Stimulated activated naive B cell treated with anti-CD40 and anti-IgM and Interleukin-4, amounts not matched to agents 10 μg/mL and 1 μg/mL and 100 μg/mL, for 72 hours (primary cell): ENCODE measurements at regions not wholly inside any gene's neighbourhood (a gene's known extent, or its start where the extent isn't known, plus 50 kb on each side); places are given as distances from the start of the nearest gene placed in this dataset.
"Not testable (repeated sequence)": the region's sequence is repeated elsewhere in the genome, so short reads cannot be mapped to it uniquely, and the experiment has no call there.

Source experiments
- ATAC-seq, 2 donors: fragments of 150-1000 bp; cut with Tn5 transposase; replicated peaks; 2 replicates each; pipeline ENCODE4 v1.10.0; 2021; ENCODE audit warnings: moderate library complexity in 1 of 2
- DNase-seq: peaks from one replicate; pipeline ENCODE4 v3.0.0; 2021
- H3K27ac Mint-ChIP-seq: one replicate; pipeline ENCODE4 v1.8.0; 2022; ENCODE audit warnings: mild to moderate bottlenecking, mixed read lengths
- H3K27me3 Mint-ChIP-seq, 2 donors: one replicate each; pipeline ENCODE4 v1.8.0; 2022; ENCODE audit warnings: mixed read lengths in 2 of 2
- H3K36me3 Mint-ChIP-seq, 2 donors: one replicate each; pipeline ENCODE4 v1.8.0; 2022; ENCODE audit warnings: mixed read lengths in 2 of 2, mild to moderate bottlenecking in 1 of 2
- H3K4me1 Mint-ChIP-seq, 2 donors: one replicate each; pipeline ENCODE4 v1.8.0; 2022; ENCODE audit warnings: mixed read lengths in 2 of 2, mild to moderate bottlenecking in 1 of 2
- H3K4me3 Mint-ChIP-seq, 2 donors: one replicate each; pipeline ENCODE4 v1.8.0; 2022; ENCODE audit warnings: mild to moderate bottlenecking in 2 of 2, mixed read lengths in 2 of 2, moderate library complexity in 1 of 2
- H3K9me3 Mint-ChIP-seq, 2 donors: one replicate each; pipeline ENCODE4 v1.8.0; 2022; ENCODE audit warnings: mixed read lengths in 2 of 2, mild to moderate bottlenecking in 1 of 2

GRCh38 chr6:168948002-168948401 is 305.6 kb downstream of the THBS2 start:
- peaks cover 5 to 9% of the 10 kb centered on the region in 2 donors for H3K27me3 Mint-ChIP-seq
- no peaks in the 10 kb centered on the region for H3K4me1 Mint-ChIP-seq
- H3K27ac Mint-ChIP-seq = no peak overlapping the region
- DNase-seq = no peak
- H3K36me3 Mint-ChIP-seq = no peaks in the 10 kb centered on the region
- no peak overlapping the region for H3K4me3 Mint-ChIP-seq
- no peak for ATAC-seq
- H3K9me3 Mint-ChIP-seq = no peaks in the 10 kb centered on the region

GRCh38 chr6:168943231-168943905 is 310.3 kb downstream of the THBS2 start:
- ATAC-seq (no peak), DNase-seq (no peak)
- Mint-ChIP-seq H3K27me3 (peaks cover 3 to 4% of the 10 kb centered on the region in 2 donors), H3K4me3 (no peak overlapping the region), H3K27ac (no peak overlapping the region), H3K4me1 (no peaks in the 10 kb centered on the region), H3K36me3 (no peaks in the 10 kb centered on the region), H3K9me3 (no peaks in the 10 kb centered on the region)

- ATAC-seq = no peak
- Mint-ChIP-seq H3K27me3 (peaks cover 0 to 4% of the 10 kb centered on the region in 2 donors), H3K27ac (no peak overlapping the region), H3K9me3 (no peaks in the 10 kb centered on the region), H3K36me3 (no peaks in the 10 kb centered on the region), H3K4me3 (no peak overlapping the region), H3K4me1 (no peaks in the 10 kb centered on the region)
- DNase-seq = no peak
Measured at GRCh38 chr6:168942646-168943045, 311.0 kb downstream of the THBS2 start.

- ATAC-seq = no peak
- Mint-ChIP-seq H3K27me3 (peaks cover 0 to 6% of the 10 kb centered on the region in 2 donors), H3K4me3 (no peak overlapping the region)
Measured at GRCh38 chr6:168941036-168941435, 312.6 kb downstream of the THBS2 start.

GRCh38 chr6:168939796-168940195 is 313.9 kb downstream of the THBS2 start:
- no peak overlapping the region for H3K27ac Mint-ChIP-seq
- no peaks in the 10 kb centered on the region for H3K4me1 Mint-ChIP-seq
- no peak for DNase-seq
- H3K9me3 Mint-ChIP-seq = no peaks in the 10 kb centered on the region
- no peaks in the 10 kb centered on the region for H3K36me3 Mint-ChIP-seq
- peaks cover 7 to 14% of the 10 kb centered on the region in 2 donors for H3K27me3 Mint-ChIP-seq
- no peak for ATAC-seq
- no peak overlapping the region for H3K4me3 Mint-ChIP-seq

More at GRCh38 chr6:168941036-168941435, 312.6 kb downstream of the THBS2 start:
- Mint-ChIP-seq H3K36me3 (no peaks in the 10 kb centered on the region), H3K9me3 (no peaks in the 10 kb centered on the region), H3K4me1 (no peaks in the 10 kb centered on the region), H3K27ac (no peak overlapping the region)
- DNase-seq = no peak

- Mint-ChIP-seq H3K36me3 (no peaks in the 10 kb centered on the region), H3K27me3 (peaks cover 13 to 19% of the 10 kb centered on the region in 2 donors), H3K4me3 (no peak overlapping the region), H3K27ac (no peak overlapping the region), H3K4me1 (no peaks in the 10 kb centered on the region), H3K9me3 (no peaks in the 10 kb centered on the region)
- no peak for ATAC-seq
- no peak for DNase-seq
Measured at GRCh38 chr6:168939041-168939440, 314.6 kb downstream of the THBS2 start.

GRCh38 chr6:168938546-168938945 is 315.1 kb downstream of the THBS2 start:
- no peak overlapping the region for H3K4me3 Mint-ChIP-seq
- DNase-seq (no peak), ATAC-seq (no peak)
- peaks cover 13 to 19% of the 10 kb centered on the region in 2 donors for H3K27me3 Mint-ChIP-seq
- no peaks in the 10 kb centered on the region for H3K36me3 Mint-ChIP-seq
- no peaks in the 10 kb centered on the region for H3K9me3 Mint-ChIP-seq
- H3K4me1 Mint-ChIP-seq = no peaks in the 10 kb centered on the region
- H3K27ac Mint-ChIP-seq = no peak overlapping the region

- Mint-ChIP-seq H3K27me3 (peaks cover 13 to 19% of the 10 kb centered on the region in 2 donors), H3K4me1 (no peaks in the 10 kb centered on the region), H3K36me3 (no peaks in the 10 kb centered on the region), H3K27ac (no peak overlapping the region), H3K4me3 (no peak overlapping the region), H3K9me3 (peaks cover 0 to 2% of the 10 kb centered on the region in 2 donors)
- DNase-seq (no peak), ATAC-seq (no peak)
Measured at GRCh38 chr6:168937054-168937453, 316.6 kb downstream of the THBS2 start.

- H3K36me3 Mint-ChIP-seq = no peaks in the 10 kb centered on the region
- no peaks in the 10 kb centered on the region for H3K4me1 Mint-ChIP-seq
- no peak for DNase-seq
- H3K9me3 Mint-ChIP-seq = peaks cover 0 to 2% of the 10 kb centered on the region in 2 donors
- no peak overlapping the region for H3K27ac Mint-ChIP-seq
- H3K4me3 Mint-ChIP-seq = no peak overlapping the region
- peaks cover 13 to 19% of the 10 kb centered on the region in 2 donors for H3K27me3 Mint-ChIP-seq
- no peak for ATAC-seq
Measured at GRCh38 chr6:168935628-168936010, 318.0 kb downstream of the THBS2 start.

GRCh38 chr6:168934660-168935627 is 318.7 kb downstream of the THBS2 start:
- DNase-seq = no peak
- no peak for ATAC-seq
- Mint-ChIP-seq H3K4me1 (no peaks in the 10 kb centered on the region), H3K27me3 (peaks cover 13 to 19% of the 10 kb centered on the region in 2 donors), H3K36me3 (no peaks in the 10 kb centered on the region), H3K27ac (no peak overlapping the region), H3K4me3 (no peak overlapping the region), H3K9me3 (peaks cover 0 to 2% of the 10 kb centered on the region in 2 donors)

- H3K4me3 Mint-ChIP-seq, H3K27ac Mint-ChIP-seq, DNase-seq, H3K36me3 Mint-ChIP-seq, ATAC-seq, H3K4me1 Mint-ChIP-seq, H3K9me3 Mint-ChIP-seq: not testable (repeated sequence)
- H3K27me3 Mint-ChIP-seq = peaks cover 13 to 16% of the 10 kb centered on the region in 2 donors
Measured at GRCh38 chr6:168932171-168932570, 321.5 kb downstream of the THBS2 start.

GRCh38 chr6:168931072-168931471 is 322.6 kb downstream of the THBS2 start:
- H3K27me3 Mint-ChIP-seq = peaks cover 13 to 16% of the 10 kb centered on the region in 2 donors
- H3K4me1 Mint-ChIP-seq, H3K9me3 Mint-ChIP-seq, DNase-seq, ATAC-seq, H3K4me3 Mint-ChIP-seq, H3K27ac Mint-ChIP-seq, H3K36me3 Mint-ChIP-seq: not testable (repeated sequence)

GRCh38 chr6:168929871-168930450 is 323.7 kb downstream of the THBS2 start:
- DNase-seq = no peak
- H3K4me1 Mint-ChIP-seq = no peaks in the 10 kb centered on the region

GRCh38 chr6:168928012-168928411 is 325.6 kb downstream of the THBS2 start:
- no peaks in the 10 kb centered on the region for H3K4me1 Mint-ChIP-seq
- no peak overlapping the region for H3K4me3 Mint-ChIP-seq
- H3K36me3 Mint-ChIP-seq = no peaks in the 10 kb centered on the region
- ATAC-seq = no peak
- peaks cover 0 to 7% of the 10 kb centered on the region in 2 donors for H3K27me3 Mint-ChIP-seq
- H3K9me3 Mint-ChIP-seq = peaks cover 0 to 6% of the 10 kb centered on the region in 2 donors
- H3K27ac Mint-ChIP-seq = no peak overlapping the region
- no peak for DNase-seq

More at GRCh38 chr6:168929871-168930450, 323.7 kb downstream of the THBS2 start:
- Mint-ChIP-seq H3K4me3 (no peak overlapping the region), H3K27me3 (peaks cover 8 to 14% of the 10 kb centered on the region in 2 donors), H3K27ac (no peak overlapping the region), H3K9me3 (peaks cover 0 to 4% of the 10 kb centered on the region in 2 donors), H3K36me3 (no peaks in the 10 kb centered on the region)
- ATAC-seq = no peak
